Psoas muscle (tissue), 7 donors: ENCODE measurements at regions not wholly inside any gene's neighbourhood (a gene's known extent, or its start where the extent isn't known, plus 50 kb on each side); places are given as distances from the start of the nearest gene placed in this dataset.

Experiments used
- ATAC-seq, 4 donors: fragments of 200-7000 bp; cut with Tn5 transposase; one replicate each; pipeline ENCODE4 v1.9.1; 2020; ENCODE audit warnings: moderate library complexity in 3 of 4, mild to moderate bottlenecking in 2 of 4
- DNase-seq, 2 donors: peaks; one replicate each; pipeline ENCODE4 v3.0.0-alpha.2; 2020
- H3K27ac ChIP-seq: fragments of 200-600 bp; one replicate; pipeline ENCODE4 v1.8.0; 2022
- H3K27me3 ChIP-seq, 3 donors: fragments of 200-600 bp in 1 of 3; one replicate each; pipeline versions ENCODE4 v1.6.1 to v1.8.0; 2013 to 2022; ENCODE audit warnings: low read length in 2 of 3, mild to moderate bottlenecking in 2 of 3, moderate library complexity in 1 of 3; ENCODE audit not compliant: insufficient read depth in 3 of 3
- H3K36me3 ChIP-seq, 2 donors: fragments of 200-600 bp in 1 of 2; one replicate each; pipeline versions ENCODE4 v1.6.1 to v1.8.0; 2013 to 2022; ENCODE audit warnings: low read depth in 1 of 2, mild to moderate bottlenecking in 1 of 2, moderate library complexity in 1 of 2; ENCODE audit not compliant: insufficient read depth in 1 of 2
- H3K4me1 ChIP-seq: fragments of 200-600 bp; one replicate; pipeline ENCODE4 v1.8.0; 2022
- H3K4me3 ChIP-seq: fragments of 200-600 bp; one replicate; pipeline ENCODE4 v1.8.0; 2022; ENCODE audit warnings: mild to moderate bottlenecking
- H3K9me3 ChIP-seq: fragments of 200-600 bp; one replicate; pipeline ENCODE4 v1.8.0; 2022
- WGBS, 3 donors: extraction: QIAGEN DNeasy Blood & Tissue Kit; methylation state at CpG; one replicate each; pipeline versions ENCODE4 v1.1.6 to v1.1.7; 2013; 5-methylcytosine and 5-hydroxymethylcytosine counted together
- intact Hi-C, 2 donors: fragments of 100-400 bp; cut with DNase I; formaldehyde crosslinking; loops; one replicate each; pipeline versions ENCODE4 v1.11.0 to v1.14.2; 2022
- TF ChIP-seq, protein P1 (sequence below): fragments of 200-600 bp; IDR thresholded peaks from one replicate; pipeline ENCODE4 v1.8.0; 2022; ENCODE audit warnings: antibody characterized with exemption
- donor health status: healthy with polysubstance abuse.
- donor health status: DM: no; HTN: no; CAD: no; lungs with moderate emphysema.
- donor health status: Bipolar disorder and iron deficiency.
- donor health status: healthy.
- donor health status: DM: yes; HTN: yes; CAD: no.
- donor health status: DM: no; HTN: no; CAD: no.
- donor health status: DM: yes; HTN: yes; CAD: no.

DNA sequence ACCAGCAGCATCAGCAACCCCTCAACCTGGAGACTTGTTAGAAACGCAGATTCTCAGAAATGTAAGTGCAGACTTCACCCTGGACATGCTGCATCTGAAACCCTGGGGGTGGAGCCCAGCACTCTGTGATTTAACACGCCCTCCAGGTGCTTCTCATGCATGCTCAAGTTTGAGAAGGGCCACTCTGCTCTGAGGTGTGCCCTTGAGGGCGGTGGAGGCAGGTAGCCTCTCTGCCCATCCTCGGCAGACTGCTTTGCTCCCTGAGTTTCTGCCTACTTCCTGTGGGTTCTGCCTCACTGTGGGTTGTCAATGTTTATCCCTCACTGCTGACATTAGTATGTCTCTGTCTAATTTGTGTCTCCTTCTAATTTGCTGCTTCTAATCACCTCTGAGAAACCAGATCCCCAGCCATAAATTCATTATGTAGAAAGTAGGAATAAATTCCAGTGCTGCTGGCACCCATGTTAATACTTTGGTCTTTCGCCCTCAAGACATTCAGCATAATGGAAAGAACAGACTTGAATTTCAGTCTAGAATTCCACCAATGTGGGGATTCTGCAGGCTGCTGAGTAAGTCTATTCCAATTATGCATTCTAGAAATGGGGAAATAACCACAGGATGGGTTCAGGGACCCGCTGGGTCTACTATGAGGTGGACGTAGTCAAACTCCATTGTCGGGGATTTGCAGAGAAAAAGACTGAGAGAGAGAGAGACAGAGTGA lies 51.3 kb upstream of the CYSLTR2 start:
- WGBS, 3 donors = 84 to 90% (median 89%) methylated on average over 8 of the region's 8 CpGs
- intact Hi-C loops = no loop called here
- ATAC-seq = no peak
- TF ChIP-seq, protein P1, sequence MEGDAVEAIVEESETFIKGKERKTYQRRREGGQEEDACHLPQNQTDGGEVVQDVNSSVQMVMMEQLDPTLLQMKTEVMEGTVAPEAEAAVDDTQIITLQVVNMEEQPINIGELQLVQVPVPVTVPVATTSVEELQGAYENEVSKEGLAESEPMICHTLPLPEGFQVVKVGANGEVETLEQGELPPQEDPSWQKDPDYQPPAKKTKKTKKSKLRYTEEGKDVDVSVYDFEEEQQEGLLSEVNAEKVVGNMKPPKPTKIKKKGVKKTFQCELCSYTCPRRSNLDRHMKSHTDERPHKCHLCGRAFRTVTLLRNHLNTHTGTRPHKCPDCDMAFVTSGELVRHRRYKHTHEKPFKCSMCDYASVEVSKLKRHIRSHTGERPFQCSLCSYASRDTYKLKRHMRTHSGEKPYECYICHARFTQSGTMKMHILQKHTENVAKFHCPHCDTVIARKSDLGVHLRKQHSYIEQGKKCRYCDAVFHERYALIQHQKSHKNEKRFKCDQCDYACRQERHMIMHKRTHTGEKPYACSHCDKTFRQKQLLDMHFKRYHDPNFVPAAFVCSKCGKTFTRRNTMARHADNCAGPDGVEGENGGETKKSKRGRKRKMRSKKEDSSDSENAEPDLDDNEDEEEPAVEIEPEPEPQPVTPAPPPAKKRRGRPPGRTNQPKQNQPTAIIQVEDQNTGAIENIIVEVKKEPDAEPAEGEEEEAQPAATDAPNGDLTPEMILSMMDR = no peak
- Histone ChIP-seq H3K36me3 (no peaks in the 10 kb centered on the region), H3K4me3 (no peak overlapping the region), H3K27me3 (no peaks in the 10 kb centered on the region), H3K9me3 (peaks cover 8% of the 10 kb centered on the region), H3K27ac (no peak overlapping the region), H3K4me1 (no peaks in the 10 kb centered on the region)
- no peak for DNase-seq

DNA sequence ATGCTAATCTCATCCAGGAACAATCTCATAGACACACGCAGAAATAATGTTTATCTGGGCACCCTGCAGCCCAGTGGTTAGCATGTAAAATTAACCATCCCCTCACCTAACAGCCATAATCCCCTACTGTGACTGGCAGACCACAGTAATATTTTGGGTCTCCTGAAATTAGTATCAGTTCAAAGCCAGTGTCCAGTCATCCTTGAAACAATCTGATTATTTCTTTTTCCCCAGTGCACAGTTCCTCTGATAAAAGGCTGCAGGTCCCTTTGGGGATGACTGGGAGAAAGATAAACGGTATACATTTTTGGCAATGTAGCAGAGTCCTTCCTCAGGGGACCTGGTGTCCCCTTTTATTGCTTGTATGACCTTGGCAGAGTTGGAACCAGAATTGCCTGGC lies 50.4 kb upstream of the CYSLTR2 start:
- TF ChIP-seq, protein P1 = no peak
- intact Hi-C loops = no loop called here
- Histone ChIP-seq H3K27ac (no peak overlapping the region), H3K4me1 (no peaks in the 10 kb centered on the region), H3K27me3 (no peaks in the 10 kb centered on the region), H3K4me3 (no peak overlapping the region), H3K36me3 (no peaks in the 10 kb centered on the region), H3K9me3 (peaks cover 8% of the 10 kb centered on the region)
- DNase-seq (no peak), ATAC-seq (no peak)
- 48 to 65% (median 52%) methylated on average over 2 of the region's 2 CpGs for WGBS, 3 donors
